ENCODE measurements at regions not wholly inside any gene's neighbourhood (a gene's known extent, or its start where the extent isn't known, plus 50 kb on each side); places are given as distances from the start of the nearest gene placed in this dataset.

DNA sequence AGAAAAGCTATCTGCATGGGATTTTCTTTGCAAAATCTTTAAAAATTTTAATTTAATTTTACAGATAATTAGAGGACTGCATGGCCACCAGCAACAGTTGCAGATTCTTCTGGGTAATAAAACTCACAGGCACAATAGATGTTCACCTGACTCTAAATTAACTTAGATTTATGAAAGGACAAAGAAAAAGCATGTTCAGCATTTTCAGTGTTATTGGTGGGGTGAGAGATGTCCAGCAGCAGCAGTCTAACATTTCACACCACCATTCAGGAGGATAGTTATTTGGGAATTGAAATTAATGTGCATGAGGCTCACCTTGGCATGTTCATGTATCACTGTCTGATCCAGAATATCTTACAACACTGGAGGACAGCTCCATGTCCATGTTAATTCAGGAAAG, 74.0 kb downstream of the SCGB2B2 start:
- TF ChIP-seq, protein P1, sequence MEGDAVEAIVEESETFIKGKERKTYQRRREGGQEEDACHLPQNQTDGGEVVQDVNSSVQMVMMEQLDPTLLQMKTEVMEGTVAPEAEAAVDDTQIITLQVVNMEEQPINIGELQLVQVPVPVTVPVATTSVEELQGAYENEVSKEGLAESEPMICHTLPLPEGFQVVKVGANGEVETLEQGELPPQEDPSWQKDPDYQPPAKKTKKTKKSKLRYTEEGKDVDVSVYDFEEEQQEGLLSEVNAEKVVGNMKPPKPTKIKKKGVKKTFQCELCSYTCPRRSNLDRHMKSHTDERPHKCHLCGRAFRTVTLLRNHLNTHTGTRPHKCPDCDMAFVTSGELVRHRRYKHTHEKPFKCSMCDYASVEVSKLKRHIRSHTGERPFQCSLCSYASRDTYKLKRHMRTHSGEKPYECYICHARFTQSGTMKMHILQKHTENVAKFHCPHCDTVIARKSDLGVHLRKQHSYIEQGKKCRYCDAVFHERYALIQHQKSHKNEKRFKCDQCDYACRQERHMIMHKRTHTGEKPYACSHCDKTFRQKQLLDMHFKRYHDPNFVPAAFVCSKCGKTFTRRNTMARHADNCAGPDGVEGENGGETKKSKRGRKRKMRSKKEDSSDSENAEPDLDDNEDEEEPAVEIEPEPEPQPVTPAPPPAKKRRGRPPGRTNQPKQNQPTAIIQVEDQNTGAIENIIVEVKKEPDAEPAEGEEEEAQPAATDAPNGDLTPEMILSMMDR (IDR thresholded peaks at IDR 0.05; ENCODE audit: low read length): no peak
- TF ChIP-seq EZH2 (optimal IDR thresholded peaks at IDR 0.05; ENCODE audit: low read depth, low read length): no peak
- TF ChIP-seq EZH2phosphoT487 (IDR thresholded peaks at IDR 0.05; ENCODE audit: low read length): no peak
